GM18909 (cell line): ENCODE measurements at regions not wholly inside any gene's neighbourhood (a gene's known extent, or its start where the extent isn't known, plus 50 kb on each side); places are given as distances from the start of the nearest gene placed in this dataset.

Source experiments
- ATAC-seq: cut with Tn5 transposase; IDR thresholded peaks from one replicate; pipeline ENCODE4 v1.9.1; 2021; ENCODE audit warnings: mild to moderate bottlenecking; ENCODE audit not compliant: unreplicated experiment, poor library complexity

DNA sequence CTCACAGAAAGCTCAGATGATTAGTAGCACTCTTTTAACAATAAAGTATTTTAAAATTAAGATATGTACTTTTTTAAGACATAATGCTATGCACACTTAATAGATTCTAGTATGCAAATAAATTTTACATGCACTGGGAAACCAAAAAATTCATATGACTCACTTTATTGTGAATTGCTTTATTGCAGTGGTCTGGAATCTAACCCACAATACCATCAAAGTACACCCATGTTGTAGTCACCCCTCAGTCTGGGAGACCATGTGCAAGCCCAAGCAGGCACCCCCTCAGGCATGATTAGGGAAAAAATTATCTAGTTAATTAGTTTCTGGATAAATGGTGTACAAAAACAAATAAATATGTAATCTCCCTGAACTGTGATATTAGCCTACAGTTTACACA lies 649.0 kb upstream of the HS6ST1 start:
- ATAC-seq = no peak

DNA sequence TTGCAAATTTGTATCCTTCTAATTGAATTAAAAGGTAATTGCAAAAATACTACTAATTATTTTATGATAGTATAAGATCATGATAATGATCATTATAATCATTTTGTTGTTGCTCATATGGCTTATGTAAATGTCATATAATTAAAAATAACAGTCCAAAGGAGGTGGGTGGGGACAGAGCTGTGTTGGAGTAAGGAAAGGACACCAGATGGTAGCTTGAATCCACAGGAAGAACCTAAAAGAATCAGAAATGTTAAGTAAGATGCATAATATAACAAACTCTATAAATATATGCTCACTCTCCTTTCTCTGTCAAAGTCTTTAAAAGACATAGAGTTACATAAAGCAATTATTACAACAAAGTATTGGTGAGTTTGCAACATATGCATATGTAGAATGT lies 650.7 kb upstream of the HS6ST1 start:
- ATAC-seq = no peak

DNA sequence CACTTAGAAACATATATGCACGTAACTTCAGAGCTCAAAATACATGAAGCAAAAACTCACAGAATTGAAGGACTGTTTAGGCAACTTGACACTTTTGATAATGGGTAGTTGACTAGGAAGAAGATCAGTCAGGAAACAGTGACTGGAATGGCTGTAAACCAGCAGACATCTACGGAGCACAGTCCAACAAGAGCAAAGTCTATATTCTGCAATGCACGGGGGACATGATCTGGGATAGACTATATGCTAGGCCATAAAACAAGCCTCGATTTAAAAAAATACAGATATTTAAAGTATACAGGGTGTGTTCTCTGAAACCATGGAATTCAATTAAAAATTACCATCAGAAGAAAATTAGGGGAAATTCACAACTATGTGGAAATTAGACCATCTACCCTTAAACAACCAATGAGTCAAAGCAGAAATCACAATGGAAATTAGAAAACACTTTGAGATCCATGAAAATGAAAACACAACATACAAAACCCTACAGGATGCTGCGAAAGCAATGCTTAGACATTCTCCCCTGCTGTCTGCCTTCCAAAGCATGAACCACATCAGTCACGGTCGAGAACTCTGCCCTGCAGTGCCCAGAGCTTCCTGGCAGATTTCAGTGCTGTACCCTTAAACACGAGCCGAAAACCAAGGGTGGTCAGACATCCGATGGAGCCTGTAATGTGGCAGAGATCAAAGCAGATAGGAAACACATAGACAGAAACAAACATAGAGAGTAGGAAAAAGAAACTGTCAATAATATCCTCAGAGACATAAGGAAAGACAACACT lies 651.9 kb upstream of the HS6ST1 start:
- no peak for ATAC-seq

DNA sequence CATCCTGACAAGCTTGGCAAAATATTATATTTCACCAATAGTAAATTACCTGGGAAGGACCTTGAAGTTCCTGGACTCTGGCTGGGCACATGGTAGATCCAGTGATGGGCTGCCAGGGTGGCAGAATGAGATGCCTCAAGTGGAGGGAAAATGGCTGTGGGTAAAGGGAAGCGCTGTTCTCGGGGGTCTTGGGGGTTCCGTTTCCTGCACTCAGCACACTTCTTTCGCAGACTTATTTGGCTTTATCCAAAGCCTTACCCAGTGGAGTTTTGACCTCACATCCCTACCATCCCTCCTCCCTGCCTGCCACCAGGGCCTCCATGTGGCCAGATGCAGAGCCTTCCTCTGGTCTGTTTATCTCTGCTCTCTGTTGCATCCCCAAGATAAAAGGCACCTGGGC lies 654.9 kb upstream of the HS6ST1 start:
- no peak for ATAC-seq

DNA sequence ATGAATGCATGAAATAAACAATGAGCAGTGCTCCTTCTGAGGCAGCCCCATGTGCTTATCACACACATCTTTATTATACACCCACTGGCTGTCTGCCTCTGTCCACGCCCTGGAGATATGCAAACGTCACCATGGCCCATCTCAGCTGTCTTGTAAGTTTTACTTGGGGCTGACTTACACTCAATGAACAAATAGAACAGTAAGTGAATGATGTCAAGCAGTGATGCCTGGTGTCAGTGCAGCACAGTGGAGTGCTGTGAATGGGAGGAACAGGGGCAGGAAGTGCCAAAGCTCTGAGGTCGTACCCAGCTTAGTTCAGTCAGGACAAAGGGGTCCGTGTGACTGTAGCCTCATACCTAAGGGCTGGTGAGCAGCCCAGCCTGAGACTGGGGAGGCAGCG lies 659.5 kb upstream of the HS6ST1 start:
- no peak for ATAC-seq

DNA sequence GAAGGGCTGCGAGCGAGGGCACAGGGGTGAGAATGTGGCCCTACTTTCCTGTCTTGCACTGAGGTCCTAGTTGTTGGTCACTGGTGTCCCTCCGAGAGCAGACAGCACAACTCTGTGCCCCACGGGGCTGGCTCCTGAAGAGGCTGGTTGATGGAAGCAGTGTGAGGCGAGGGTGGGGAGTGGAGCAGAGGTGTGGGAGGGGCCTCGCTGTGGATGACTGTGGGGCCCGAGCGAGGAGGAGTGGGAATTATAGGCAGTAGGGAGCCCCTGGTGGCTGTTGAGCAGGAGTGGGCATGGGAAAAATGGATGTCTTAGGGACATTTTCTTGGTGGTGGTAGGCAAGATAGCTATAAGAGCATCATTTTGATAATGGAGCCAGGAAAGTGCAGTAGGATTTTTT lies 660.5 kb upstream of the HS6ST1 start:
- no peak for ATAC-seq

DNA sequence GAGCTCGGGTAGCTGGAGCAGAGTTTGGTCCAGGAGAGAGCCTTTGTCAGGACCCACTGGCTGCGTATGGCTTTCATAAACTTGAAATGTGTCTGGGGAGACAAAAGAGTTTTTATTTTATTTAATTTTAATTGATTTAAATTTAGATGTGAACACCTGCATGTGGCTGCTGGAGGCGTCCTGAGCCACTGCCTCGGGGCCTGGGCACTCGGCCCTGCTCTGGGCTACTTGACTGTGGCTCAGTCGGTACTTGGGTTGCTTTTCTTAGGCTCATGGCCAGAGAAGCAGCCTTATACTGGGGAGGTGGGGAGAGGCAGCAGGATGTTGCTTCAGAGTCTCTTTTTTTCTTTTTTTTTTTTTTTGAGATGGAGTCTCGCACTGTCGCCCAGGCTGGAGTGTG lies 661.8 kb upstream of the HS6ST1 start:
- ATAC-seq = no peak

DNA sequence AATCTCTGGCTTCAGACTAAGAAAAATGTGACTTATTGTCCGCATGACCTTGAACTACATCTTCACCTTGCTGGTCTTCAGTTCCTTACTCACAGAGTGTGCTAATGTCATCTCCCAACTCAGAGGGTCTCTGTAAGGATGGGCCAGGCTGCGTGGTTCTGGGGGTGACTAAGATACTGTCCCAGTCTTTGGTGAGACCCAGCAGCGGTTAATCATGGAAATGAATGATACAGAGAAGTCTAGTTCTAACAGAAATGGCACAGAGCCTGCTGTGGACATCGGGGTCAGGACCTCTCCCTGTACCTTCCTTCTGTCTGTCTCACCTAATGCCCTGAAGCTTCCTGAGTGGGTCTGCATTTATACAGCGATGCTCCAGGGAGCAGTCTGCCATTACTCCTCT lies 662.7 kb upstream of the HS6ST1 start:
- no peak for ATAC-seq

DNA sequence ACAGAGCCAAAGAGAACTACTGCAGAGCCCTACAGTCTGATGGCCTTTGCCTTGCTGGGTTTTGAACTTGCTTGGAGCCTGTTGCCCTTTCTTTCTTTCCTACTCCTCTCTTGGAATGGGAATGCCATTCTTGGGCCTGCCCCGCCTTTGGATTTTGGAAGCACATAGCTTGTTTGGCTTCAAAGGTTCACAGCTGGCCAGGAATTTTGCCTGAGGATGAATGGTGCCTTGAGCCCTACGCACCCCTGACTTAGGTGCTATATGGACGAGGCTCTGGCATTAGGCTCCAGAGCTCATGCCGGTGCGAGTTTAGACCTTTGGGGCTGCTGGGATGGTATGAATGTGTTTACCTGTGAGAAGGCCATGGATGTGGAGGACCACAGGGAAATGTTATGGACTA lies 663.3 kb upstream of the HS6ST1 start:
- no peak for ATAC-seq

DNA sequence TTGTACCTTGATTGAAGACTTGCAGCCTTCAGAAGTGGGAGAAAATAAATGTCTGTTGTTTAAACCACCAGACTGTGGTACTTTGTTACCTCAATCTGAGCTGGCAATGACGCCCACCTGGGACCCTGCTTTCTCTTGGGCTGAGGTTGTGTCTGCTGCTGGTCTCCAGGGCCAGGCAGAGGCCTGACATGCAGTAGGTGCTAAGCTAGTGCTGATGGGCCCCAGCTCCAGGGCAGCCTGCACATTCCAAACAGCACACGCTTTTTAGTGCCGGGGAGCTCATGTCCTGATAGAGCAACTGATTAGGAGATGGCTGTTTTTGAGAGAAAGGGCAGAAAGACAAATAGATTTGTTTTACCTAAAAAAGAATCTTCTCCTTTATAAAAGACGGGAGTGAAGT lies 664.0 kb upstream of the HS6ST1 start:
- ATAC-seq = no peak

DNA sequence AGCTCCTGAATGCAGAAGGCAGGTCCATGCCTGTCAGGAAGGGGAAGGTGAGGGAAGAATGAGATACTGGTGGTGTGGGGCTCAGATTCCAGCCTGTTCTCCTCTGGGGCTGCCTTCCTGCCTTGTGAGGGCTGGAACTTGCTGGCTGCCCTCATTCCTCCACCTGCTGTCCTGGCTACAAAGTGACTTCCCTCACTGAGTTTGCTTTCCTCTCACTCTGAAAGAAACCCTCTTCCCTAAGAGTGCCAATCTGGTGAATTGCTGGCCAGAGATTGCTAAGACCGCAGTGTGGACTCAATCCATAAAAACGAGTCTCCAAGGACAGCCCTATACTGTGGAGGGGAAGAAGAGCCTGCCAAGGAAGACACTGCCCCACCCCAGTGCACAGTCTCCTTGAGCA lies 664.4 kb upstream of the HS6ST1 start:
- ATAC-seq = no peak

DNA sequence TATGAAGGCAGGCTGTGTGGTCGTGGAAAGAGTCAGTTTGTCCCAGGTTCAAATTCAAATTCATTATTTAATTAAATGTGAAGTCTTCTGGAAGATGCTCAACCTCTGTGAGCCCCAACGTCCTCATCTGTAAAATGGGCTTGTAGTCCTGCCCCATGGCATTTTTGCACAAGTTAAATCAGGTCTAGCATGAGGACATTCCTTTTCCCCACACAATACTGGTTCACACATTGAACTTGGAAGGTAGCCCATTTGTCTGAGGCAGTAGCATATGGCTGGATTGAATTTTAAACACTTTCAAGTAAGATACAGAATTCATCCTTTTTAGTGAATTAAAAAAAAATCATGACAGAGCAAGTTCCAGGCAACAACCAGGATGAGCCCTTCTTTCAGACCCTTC lies 665.4 kb upstream of the HS6ST1 start:
- ATAC-seq = no peak

DNA sequence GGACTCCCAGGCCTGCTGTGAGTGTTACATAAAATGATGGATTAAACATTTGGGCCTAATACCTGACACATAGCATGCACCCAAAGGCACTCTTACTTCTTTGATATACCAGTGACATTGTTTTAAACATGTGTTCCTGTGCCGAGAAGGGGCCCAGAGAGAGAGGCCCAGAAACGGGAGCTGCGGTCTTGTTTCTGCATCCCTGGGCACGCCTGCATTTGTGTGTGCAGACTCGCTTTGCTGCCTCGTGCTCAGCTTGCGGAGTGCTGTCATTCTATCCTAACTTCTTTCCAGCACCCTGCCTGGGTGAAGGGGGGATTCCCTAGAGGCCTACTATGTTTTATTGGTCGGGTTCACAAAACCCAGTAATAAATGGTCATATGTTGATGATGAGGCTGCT lies 666.2 kb upstream of the HS6ST1 start:
- ATAC-seq = no peak

DNA sequence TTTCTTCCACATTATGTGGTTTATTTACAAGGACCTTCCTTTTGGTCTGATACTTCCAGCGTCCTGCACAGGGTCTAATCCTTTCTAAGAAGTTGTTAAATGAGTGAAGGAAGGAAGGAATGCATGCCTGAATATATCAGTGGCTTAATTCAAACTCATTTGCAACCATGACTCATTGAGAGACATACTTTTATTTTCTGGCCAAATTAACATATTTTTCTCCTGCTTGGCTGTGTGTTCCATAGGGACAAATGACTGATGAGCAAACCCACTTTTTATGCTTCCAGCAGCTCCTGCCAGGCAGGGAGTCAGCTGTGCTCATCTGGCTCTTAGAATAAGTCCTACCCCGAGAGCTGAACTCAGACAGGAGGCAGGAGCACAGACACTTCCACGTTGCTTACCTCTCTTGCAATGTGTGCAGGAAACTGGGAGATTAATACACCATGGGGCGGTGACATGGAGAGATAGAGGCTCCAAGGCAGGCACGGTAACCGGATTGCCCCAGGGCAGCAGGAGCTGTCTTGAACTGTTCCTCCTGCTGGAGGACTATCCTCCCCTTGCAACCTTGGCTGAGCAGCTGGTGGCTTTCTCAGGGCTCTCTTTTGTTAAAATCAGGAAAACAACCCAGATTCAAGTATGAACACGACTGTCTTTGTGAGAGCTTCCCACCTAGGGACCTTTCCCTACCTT lies 667.5 kb upstream of the HS6ST1 start:
- ATAC-seq = no peak

DNA sequence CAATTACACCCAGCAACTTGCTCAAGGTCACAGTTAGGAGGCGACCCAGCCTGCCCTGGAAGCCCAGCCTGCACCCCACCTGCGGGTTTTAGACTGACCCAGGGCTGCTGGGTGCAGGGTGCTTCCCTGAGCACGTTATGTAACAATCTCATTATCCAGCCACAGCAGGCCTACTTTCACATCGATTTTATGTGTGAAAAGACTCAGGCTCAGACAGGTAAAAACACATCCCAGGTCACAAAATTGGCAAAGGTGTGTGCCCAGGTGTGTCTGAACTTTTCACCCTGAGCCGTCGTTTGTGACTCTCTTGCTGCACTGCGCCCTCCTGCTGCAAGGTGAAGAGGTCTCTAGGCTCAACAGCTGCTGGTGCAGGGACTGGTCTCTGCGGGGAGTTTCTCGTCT lies 668.2 kb upstream of the HS6ST1 start:
- no peak for ATAC-seq

DNA sequence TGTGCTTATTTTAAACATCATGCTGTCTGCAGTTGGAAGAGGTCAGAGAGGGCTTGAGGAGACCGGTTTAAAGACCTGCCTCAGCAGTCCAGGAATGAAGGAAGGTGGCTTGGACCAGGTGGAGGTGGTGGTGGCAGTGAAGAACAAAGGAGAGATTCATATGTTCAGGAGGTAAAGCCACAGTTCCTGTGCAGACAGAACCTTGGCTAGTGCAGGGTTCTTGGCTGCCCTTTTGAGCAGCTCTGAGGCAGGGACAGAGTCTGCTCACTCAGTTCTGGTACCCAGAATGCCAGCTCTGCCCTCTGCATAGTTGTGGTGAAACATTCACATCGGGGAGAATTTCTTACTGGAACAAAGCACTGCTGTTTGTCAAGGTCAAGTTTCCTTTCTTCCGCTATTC lies 669.7 kb upstream of the HS6ST1 start:
- no peak for ATAC-seq

DNA sequence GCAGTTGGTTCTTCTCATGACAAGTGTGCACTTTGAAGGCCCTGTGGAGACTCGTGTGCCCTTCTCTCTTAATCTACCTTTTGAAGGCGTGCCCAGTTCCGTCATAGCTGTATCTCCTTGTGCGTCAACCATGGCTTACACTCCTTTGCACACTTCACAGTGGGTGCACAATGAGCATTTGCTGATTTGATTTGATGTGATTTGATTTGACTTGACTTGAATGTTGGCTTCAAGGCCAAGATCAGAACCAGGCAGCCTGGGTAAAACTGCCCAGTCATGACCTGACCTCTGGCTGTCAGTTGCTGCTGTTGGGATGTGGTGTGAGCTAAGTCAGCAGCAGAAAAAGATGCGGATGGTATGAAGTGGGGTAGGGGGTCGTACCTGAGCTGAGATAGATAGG lies 670.3 kb upstream of the HS6ST1 start:
- no peak for ATAC-seq

DNA sequence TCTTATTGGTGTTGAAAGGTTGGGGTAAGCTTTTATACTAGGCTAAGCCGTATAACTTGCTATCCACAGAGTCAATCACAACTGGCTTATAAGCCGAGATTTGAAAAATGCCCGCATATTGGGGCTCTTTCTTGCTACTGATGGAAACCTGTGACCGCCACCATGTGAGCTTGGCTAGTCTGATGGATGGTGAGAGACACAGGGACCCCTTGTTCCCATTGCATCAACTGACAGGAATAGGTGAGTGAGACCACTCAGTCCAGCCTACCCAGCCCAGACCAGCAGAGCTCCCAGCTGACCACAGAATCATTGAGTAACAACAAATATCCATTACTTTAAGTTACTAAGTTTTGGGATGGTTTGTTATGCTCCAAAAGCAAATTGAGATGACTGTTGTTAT lies 676.4 kb upstream of the HS6ST1 start:
- no peak for ATAC-seq

DNA sequence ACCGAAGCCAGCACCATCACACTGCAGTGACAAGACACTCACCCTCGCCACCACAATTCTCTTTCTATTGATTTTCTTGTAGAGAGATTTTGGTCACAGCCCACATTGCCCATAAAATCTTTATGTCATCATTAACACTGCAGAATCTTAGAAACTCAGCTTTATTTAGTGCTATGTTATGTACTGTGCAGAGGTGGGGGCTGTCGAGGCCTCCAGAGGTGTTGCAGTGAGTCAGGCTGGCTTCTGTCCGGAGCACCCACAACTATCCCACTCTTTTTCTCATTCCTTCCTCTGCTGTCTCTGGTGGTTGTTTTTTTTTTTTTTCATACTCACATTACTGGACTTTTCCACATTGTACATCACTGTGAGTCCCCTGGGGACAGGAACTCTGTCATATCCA lies 677.4 kb upstream of the HS6ST1 start:
- ATAC-seq = no peak

DNA sequence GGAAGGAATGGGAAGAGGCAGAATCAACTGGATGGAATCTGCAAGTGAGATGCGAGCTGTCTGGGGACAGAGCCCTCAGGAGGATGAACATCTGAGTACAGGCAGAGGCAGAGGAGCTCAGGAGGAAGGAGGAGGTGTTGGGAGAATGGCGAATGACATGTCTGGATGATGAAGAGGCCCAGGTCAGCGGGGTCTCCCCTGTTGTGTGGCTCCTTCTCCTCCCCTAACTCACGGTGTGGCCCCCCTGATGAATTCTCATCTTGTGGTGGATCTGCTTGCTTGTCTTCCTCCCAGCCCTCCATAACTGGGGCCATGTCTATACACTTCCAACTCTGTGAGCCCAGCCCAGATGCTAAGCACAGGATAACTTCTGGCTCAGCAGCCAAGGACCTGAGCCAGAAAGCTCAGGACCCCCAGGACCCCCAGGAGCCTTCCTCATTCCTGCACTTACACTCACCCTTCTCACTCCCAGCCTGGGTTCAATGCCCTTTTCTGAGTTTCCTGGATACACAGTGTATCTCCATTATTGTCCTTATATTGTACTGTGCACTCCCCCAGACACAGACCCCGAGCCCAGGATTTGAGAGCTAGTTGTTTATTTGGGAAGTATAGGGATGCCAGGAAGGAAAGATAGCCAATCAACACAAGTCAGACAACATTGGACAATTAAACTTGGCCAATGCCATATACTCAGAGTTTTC lies 678.6 kb upstream of the HS6ST1 start:
- no peak for ATAC-seq

DNA sequence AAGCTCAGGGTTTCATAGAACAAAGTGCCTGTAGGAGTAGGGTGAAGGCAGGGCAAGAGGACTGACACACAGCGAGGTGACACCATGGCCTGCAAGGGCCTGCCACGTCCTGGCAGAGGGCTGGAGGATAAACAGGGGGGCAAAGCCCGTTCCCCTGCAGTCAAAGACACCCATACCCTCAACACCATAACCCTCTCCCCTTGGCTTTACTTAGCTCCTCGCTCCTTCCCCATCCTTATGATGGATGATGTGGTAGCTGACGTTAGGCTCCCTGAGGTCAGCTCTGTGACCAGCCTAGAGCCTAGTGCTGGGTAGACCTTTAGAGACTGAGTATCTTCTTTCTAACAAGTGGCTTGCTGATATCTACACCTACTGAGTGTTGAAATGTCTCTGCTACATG lies 683.3 kb upstream of the HS6ST1 start:
- no peak for ATAC-seq

DNA sequence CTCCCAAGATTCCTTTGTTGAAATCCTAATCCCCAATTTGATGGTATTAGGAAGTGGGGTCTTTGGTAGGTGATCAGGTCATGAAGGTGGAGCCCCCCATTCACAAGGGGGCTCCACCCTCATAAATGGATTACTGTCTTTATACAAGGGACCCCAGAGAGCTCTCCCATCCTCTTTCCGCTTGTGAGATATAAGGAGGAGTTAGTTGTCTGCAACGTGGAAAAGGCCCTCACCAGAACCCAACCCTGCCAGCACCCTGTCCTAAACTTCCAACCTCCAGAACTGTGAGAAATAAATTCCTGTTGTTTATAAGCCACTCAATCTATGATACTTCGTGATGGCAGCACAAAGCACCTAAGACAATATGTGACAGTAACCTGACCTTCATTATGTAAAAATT lies 684.1 kb upstream of the HS6ST1 start:
- ATAC-seq = no peak
